ENCODE measurements at regions not wholly inside any gene's neighbourhood (a gene's known extent, or its start where the extent isn't known, plus 50 kb on each side); places are given as distances from the start of the nearest gene placed in this dataset.

GRCh38 chr13:62697701-62698100 is 1282.1 kb upstream of the PCDH20 start:
- intact Hi-C loops (cut with DNase I): no loop called here
- DNase-seq (ENCODE audit: low spot score): no peak

- DNase-seq (ENCODE audit: low spot score): no peak
- intact Hi-C loops (cut with DNase I): no loop called here
These were observed 1280.8 kb upstream of the PCDH20 start for GRCh38 chr13:62696490-62696889.

DNA sequence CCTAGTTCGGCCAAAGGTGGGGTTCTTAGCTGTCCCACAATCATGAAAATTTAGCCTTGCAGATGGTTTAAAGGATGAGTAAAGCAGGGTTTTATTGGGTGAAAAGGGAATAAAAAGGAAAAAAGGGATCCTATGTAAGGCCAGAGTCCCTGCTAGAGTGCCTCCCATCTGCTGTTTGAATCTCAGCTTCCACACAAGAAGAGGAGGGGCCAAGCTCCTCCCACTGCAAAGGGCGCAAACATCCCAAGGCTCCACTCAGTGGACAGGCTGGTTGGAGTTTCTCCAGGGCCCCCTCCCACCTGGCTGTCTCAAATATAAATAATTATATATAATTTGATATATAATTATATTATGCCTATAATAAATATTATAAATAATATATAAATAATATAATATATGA is 1272.1 kb upstream of the PCDH20 start:
- intact Hi-C loops (cut with DNase I): no loop called here
- DNase-seq (ENCODE audit: low spot score): no peak

DNA sequence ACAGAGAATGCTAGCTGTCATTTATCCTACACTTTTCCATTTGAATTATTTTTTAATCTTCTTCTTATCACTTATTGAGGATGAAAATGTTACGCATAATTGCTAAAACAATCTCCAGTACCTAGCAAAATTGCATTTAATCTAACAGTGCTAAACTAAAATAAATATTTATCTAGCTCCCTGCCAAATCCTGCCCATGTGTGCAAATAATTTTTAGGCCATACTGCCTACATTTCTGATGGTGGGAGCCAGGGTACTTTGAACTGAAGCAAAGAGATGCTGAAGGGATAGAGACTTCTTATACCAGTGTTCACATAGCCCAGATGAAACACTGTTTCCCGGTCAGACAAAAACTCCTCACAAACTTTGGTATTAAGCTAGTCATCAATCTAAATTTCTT is 1268.7 kb upstream of the PCDH20 start:
- intact Hi-C loops (cut with DNase I): no loop called here
- DNase-seq (ENCODE audit: low spot score): no peak

DNA sequence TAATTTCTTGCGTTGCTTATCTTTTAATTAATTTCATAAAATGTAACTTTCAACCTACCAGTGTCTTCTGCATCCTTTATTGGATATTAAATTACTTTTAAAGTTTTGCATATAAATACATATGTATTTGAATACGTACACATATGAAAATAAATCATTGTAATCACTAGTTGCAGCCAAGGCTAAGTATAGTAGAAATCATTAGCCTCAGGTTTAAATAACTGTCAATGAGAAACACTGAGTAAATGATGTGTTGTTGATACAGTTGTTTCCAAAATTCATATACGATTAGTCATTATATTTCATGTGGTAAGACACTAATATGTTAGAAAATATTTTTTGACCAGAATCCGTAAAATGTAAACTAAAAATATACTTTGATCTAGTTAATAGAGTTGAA is 1267.1 kb upstream of the PCDH20 start:
- intact Hi-C loops (cut with DNase I): no loop called here
- no peak for DNase-seq (ENCODE audit: low spot score)

- DNase-seq (ENCODE audit: low spot score): no peak
- intact Hi-C loops (cut with DNase I): no loop called here
These were observed 1262.4 kb upstream of the PCDH20 start for GRCh38 chr13:62678039-62678438.

DNA sequence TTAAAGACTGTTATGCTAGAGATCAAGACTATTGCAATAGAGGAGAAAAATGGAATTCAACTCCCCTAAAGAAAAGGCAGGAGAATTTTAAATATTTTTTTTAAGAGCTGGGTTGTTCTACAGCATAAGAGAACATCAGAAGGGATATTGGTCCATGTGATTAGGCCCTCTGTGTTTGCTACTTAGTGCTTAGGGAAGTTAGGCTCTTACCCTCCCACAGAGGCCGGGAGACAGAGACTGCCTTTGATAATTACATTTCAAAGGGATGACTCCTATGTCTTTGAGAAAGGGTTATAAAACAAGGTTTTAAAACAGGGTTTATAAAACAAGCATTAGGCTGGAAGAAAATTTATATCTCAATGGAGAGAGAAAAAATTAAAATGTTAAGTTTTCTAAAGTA is 1248.1 kb upstream of the PCDH20 start:
- intact Hi-C loops (cut with DNase I): no loop called here
- no peak for DNase-seq (ENCODE audit: low spot score)

DNA sequence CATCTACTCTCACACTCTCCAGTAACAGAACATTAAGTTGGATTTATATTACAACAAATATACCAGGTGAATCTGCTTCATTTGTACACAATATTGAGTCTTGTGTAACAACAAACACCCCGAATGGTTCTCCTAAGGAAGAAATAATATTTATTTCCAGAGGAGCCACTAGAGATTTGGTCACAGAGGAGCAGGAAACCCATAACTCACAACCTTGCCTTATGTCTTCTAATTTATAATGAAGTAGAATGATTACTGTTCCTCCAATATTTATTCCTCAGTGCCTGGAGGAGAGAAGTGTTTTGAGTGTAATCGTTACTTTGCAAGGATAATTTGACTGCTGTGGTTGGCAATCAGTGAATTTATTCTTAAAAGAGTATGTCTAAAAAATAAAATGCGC is 1243.7 kb upstream of the PCDH20 start:
- intact Hi-C loops (cut with DNase I): no loop called here
- DNase-seq (ENCODE audit: low spot score): no peak

- no peak for DNase-seq (ENCODE audit: low spot score)
- intact Hi-C loops (cut with DNase I): no loop called here
These were observed 1237.7 kb upstream of the PCDH20 start for GRCh38 chr13:62653371-62653770.

GRCh38 chr13:62643799-62644524 is 1228.3 kb upstream of the PCDH20 start:
- DNase-seq (ENCODE audit: low spot score): no peak
- intact Hi-C loops (cut with DNase I): no loop called here

GRCh38 chr13:62643007-62643483 is 1227.4 kb upstream of the PCDH20 start:
- intact Hi-C loops (cut with DNase I): no loop called here
- DNase-seq (ENCODE audit: low spot score): no peak

GRCh38 chr13:62635161-62635560 is 1219.5 kb upstream of the PCDH20 start:
- intact Hi-C loops (cut with DNase I): no loop called here
- DNase-seq (ENCODE audit: low spot score): no peak

DNA sequence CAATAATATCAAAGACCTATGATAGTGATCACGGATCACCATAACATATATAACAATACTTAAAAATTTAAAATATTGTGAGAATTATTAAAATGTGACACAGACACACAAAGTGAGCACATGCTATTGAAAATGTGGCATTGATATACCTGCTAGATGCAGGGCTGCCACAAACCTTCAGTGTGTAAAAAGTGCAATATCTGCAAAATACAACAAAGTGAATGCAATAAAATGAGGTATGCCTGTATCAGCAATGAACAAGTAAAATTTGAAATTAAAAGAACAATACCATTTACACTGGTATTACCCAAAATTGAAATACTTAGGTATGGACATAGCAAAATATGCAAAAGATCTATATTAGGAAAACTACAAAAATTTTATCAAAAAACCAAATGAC is 1217.8 kb upstream of the PCDH20 start:
- no peak for DNase-seq (ENCODE audit: low spot score)
- intact Hi-C loops (cut with DNase I): no loop called here

- no peak for DNase-seq (ENCODE audit: low spot score)
- intact Hi-C loops (cut with DNase I): no loop called here
These were observed 1216.0 kb upstream of the PCDH20 start for GRCh38 chr13:62631619-62632018.

DNA sequence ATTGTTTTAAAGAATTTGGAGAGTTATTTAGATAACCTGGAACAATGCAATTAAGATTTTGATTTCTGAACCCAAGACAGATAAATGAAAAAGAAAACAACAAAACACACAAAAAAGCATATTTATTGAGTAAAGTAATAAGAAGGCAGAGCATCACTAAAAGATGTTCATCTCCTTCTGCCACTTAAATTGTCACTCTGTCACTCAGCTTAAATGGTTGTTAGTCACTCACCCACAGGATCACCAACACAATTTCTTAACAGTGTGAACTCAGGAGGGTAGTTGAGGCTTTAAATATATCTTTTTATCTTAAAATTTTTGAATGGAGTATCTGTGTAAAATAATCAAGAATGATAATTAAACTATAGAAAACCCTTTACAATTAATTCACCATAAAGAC is 1215.5 kb upstream of the PCDH20 start:
- no peak for DNase-seq (ENCODE audit: low spot score)
- intact Hi-C loops (cut with DNase I): no loop called here

DNA sequence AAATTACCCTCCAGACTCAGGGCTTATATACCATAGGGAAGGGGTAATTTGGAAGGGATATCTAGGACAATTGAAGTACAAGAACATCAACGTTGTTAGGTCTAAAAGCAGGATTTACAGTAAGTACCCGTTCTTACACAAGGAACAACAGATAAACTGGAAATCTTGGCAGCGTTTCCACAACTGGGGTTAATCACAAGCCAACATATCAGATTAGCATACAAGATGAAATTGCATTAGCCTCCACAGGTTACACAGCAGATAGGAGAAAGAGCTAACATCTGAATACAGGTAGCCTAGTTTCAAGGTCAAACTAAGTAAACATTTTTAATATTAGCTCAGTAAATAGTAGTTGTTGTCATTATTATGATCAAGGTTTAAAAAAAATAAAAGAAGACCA is 1214.0 kb upstream of the PCDH20 start:
- DNase-seq (ENCODE audit: low spot score): no peak
- intact Hi-C loops (cut with DNase I): no loop called here

DNA sequence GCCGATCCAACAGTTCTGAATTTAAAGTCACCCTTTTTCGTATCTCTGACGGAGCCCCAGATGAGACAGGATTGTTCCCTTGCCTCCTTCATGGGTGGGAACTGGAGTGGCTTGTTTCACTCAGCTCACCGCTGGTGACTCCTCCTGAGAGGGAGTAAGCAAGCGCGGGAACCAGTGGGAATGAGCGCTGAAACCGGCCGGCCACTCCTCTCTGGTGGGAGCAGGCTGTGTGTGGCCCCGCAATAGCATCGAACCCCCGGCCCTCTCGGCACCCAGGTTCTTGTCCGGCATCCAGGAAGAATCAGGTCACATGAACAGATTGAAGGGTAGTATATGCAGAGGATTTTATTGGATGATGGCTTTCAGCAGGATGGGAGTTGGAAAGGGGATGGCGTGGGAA is 1211.6 kb upstream of the PCDH20 start:
- intact Hi-C loops (cut with DNase I): no loop called here
- DNase-seq (ENCODE audit: low spot score): no peak

DNA sequence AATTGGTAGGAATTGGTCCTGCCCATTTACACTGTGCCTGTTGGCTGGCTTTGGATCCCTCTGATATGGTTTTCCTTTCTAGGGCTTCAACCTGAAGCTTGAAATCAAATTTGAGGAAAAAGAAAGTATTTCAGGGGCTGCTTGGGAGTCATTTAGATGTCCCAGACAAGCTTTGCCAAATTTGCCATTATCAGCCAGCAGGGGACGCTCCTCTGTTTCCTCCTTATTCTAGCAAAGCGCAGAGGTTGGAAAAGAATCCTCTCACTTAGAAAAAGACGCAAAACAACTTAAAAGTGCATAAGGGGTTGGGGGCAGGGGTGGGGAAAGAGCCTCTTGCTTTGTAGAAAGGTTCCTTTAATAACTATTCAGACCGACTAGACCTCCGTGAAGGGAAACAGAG is 1211.1 kb upstream of the PCDH20 start:
- intact Hi-C loops (cut with DNase I): no loop called here
- no peak for DNase-seq (ENCODE audit: low spot score)

DNA sequence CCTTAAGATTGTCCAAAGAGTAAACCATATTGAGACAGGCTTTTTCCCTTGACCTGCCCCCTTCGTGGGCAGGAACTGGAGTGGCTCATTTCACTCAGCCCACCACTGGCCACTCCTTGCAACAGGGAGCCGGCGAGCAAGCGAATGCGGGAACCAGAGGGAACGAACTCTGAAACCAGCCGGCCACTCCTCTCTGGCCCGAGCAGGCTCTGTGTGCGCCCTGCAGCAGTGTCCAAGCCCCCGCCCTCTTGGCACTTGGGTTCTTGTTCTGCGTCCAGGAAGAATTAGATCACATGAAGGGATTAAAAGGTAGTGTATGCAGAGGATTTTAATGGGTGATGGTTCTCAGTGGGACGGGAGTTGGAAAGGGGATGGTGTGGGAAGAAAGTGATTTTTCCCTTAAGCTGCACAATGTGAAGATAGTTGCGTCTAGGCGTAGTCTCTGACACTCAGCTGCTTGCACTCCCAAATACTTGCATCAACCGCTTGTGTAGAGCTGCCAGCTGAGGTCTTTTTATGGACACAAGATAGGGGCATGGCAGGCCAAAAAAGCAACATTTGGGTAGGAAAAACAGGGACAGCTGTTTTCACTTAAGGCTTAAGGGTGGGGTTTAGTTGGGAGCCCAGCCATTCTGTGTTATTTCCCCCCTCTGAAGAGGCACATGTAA is 1209.7 kb upstream of the PCDH20 start:
- no peak for DNase-seq (ENCODE audit: low spot score)
- intact Hi-C loops (cut with DNase I): no loop called here

- no peak for DNase-seq (ENCODE audit: low spot score)
- intact Hi-C loops (cut with DNase I): no loop called here
These were observed 1198.2 kb upstream of the PCDH20 start for GRCh38 chr13:62613819-62614218.

DNA sequence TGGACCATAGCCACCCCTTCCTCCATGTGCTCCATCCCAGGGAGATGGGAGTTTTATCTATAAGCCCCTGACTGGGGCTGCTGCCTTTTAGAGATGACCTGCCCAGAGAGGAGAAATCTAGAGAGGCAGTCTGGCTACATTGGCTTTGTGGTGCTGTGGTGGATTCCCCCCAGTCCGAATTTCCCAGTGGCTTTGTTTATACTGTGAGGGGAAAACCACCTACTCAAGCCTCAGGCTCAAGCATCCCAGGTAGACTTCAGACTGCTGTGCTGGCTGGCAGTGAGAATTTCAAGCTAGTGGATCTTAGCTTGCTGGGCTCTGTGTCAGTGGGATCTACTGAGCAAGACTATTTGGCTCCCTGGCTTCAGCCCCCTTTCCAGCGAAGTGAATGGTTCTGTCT is 1195.7 kb upstream of the PCDH20 start:
- intact Hi-C loops (cut with DNase I): no loop called here
- no peak for DNase-seq (ENCODE audit: low spot score)

GRCh38 chr13:62598708-62599107 is 1183.1 kb upstream of the PCDH20 start:
- intact Hi-C loops (cut with DNase I): no loop called here
- no peak for DNase-seq (ENCODE audit: low spot score)

All from cardiac septum (tissue), 1 donor.